ENCODE measurements at regions not wholly inside any gene's neighbourhood (a gene's known extent, or its start where the extent isn't known, plus 50 kb on each side); places are given as distances from the start of the nearest gene placed in this dataset.

- TF ChIP-seq ATF3 (IDR thresholded peaks at IDR 0.05; ENCODE audit: insufficient read depth, low read depth, low read length) (no peak), EZH2 (IDR thresholded peaks at IDR 0.05; ENCODE audit: low read depth, low read length, severe bottlenecking) (no peak), TAF1 (IDR thresholded peaks at IDR 0.05; ENCODE audit: low read depth, low read length) (no peak), CBX5 (IDR thresholded peaks at IDR 0.05; ENCODE audit: low read depth, low read length) (no peak), CTCF (IDR thresholded peaks at IDR 0.05; ENCODE audit: control extremely low read depth in 1 of 3, insufficient read depth in 1 of 3, low read depth in 1 of 3, low read length in 3 of 3) (no peak), JUN (IDR thresholded peaks at IDR 0.05; ENCODE audit: low read depth, low read length) (no peak), GABPA (IDR thresholded peaks at IDR 0.05; ENCODE audit: borderline replicate concordance, insufficient read depth, low read length) (no peak), SRF (IDR thresholded peaks at IDR 0.05; ENCODE audit: low read depth, low read length) (no peak), RXRA (IDR thresholded peaks at IDR 0.05; ENCODE audit: insufficient read depth, low read depth, low read length) (no peak), POLR2A (IDR thresholded peaks at IDR 0.05; ENCODE audit: control extremely low read depth in 1 of 2, low read depth in 2 of 2, low read length in 2 of 2) (no peak), USF2 (IDR thresholded peaks at IDR 0.05; ENCODE audit: low read length) (no peak), SP2 (IDR thresholded peaks at IDR 0.05; ENCODE audit: low read length) (no peak), BRCA1 (IDR thresholded peaks at IDR 0.05; ENCODE audit: low read depth, low read length) (no peak)
Observed at GRCh38 chr2:133802409-133803039, 234.3 kb upstream of the NCKAP5 start.

All from H1 (cell line).